Hippocampal formation (tissue), 2 donors: ENCODE measurements at regions not wholly inside any gene's neighbourhood (a gene's known extent, or its start where the extent isn't known, plus 50 kb on each side); places are given as distances from the start of the nearest gene placed in this dataset.

Experiments
- DNase-seq, 2 donors: peaks; one replicate each; lab custom pipeline; 2025; lab: John Stamatoyannopoulos, UW

GRCh38 chr9:108677776-108678175, 178.0 kb downstream of the ACTL7B start:
- no peak for DNase-seq

GRCh38 chr9:108676355-108676754, 179.4 kb downstream of the ACTL7B start:
- no peak for DNase-seq

GRCh38 chr9:108675708-108676107, 180.1 kb downstream of the ACTL7B start:
- DNase-seq: no peak

GRCh38 chr9:108674766-108675530, 180.8 kb downstream of the ACTL7B start:
- DNase-seq: no peak

- DNase-seq: no peak
Measured at GRCh38 chr9:108673386-108673785, 182.4 kb downstream of the ACTL7B start.

GRCh38 chr9:108672475-108673190, 183.2 kb downstream of the ACTL7B start:
- no peak for DNase-seq

GRCh38 chr9:108671794-108672193, 184.0 kb downstream of the ACTL7B start:
- no peak for DNase-seq

GRCh38 chr9:108671176-108671575, 184.6 kb downstream of the ACTL7B start:
- no peak for DNase-seq

GRCh38 chr9:108668938-108669335, 186.8 kb downstream of the ACTL7B start:
- DNase-seq: no peak

- DNase-seq: no peak
Measured at GRCh38 chr9:108668191-108668937, 187.4 kb downstream of the ACTL7B start.

GRCh38 chr9:108666240-108666784, 189.5 kb downstream of the ACTL7B start:
- no peak for DNase-seq

- no peak for DNase-seq
Measured at GRCh38 chr9:108665521-108666239, 190.1 kb downstream of the ACTL7B start.

GRCh38 chr9:108664309-108665255, 191.2 kb downstream of the ACTL7B start:
- DNase-seq: no peak

- DNase-seq: no peak
Measured at GRCh38 chr9:108663422-108663821, 192.4 kb downstream of the ACTL7B start.

GRCh38 chr9:108662956-108663355, 192.8 kb downstream of the ACTL7B start:
- no peak for DNase-seq

- DNase-seq: no peak
Measured at GRCh38 chr9:108662091-108662875, 193.5 kb downstream of the ACTL7B start.

GRCh38 chr9:108656566-108656965, 199.2 kb downstream of the ACTL7B start:
- no peak for DNase-seq

GRCh38 chr9:108655818-108656217, 200.0 kb downstream of the ACTL7B start:
- no peak for DNase-seq

- DNase-seq: no peak
Measured at GRCh38 chr9:108654566-108654965, 201.2 kb downstream of the ACTL7B start.

- DNase-seq: no peak
Measured at GRCh38 chr9:108652851-108653250, 202.9 kb downstream of the ACTL7B start.
